A549 (cell line): ENCODE measurements at regions not wholly inside any gene's neighbourhood (a gene's known extent, or its start where the extent isn't known, plus 50 kb on each side); places are given as distances from the start of the nearest gene placed in this dataset.

Experiments
- ATAC-seq, 2 experiments: fragments of 200-7000 bp in 1 of 2; fragments of >200 bp in 1 of 2; cut with Nextera tagmentation in 1 of 2; cut with Tn5 transposase in 1 of 2; 3 replicates each; pipeline versions ENCODE4 v1.8.0 to v1.9.1; 2018 to 2020; ENCODE audit warnings: mild to moderate bottlenecking in 1 of 2, moderate library complexity in 1 of 2
- CTCF ChIA-PET: fragments of 300-600 bp; sonication (Branson Sonifier 250); formaldehyde crosslinking; extraction: SDS; loops from one replicate; lab custom pipeline; 2021; ENCODE audit warnings: antibody characterized with exemption, inconsistent platforms; lab: Yijun Ruan, JAX
- POLR2A ChIA-PET: fragments of 350-600 bp; formaldehyde crosslinking; extraction: SDS; loops from one replicate; lab custom pipeline; 2021; ENCODE audit warnings: antibody characterized with exemption, inconsistent platforms; lab: Yijun Ruan, JAX
- DNase-seq, 2 experiments: peaks; one replicate each; pipeline versions ENCODE4 v3.0.0 to v3.0.0-alpha.2; 2011 to 2016; ENCODE audit warnings: low read depth in 1 of 2, low spot score in 1 of 2
- FAIRE-seq: peaks from 2 replicates; lab custom pipeline; 2011; peaks lifted over from hg19 to GRCh38; lab: Jason Lieb, UNC
- H3K27ac ChIP-seq, 2 experiments: fragments of >200 bp; sonication (Bioruptor Twin); formaldehyde crosslinking; 3 replicates each; pipeline ENCODE4 v1.5.1; 2016 to 2017
- H3K4me1 ChIP-seq: fragments of >200 bp; sonication (Bioruptor Twin); formaldehyde crosslinking; 3 replicates; pipeline ENCODE4 v1.6.1; 2016
- H3K4me2 ChIP-seq: fragments of >200 bp; sonication (Bioruptor Twin); formaldehyde crosslinking; 3 replicates; pipeline ENCODE4 v1.6.1; 2016
- H3K4me3 ChIP-seq: fragments of >200 bp; sonication (Bioruptor Twin); formaldehyde crosslinking; 3 replicates; pipeline ENCODE4 v1.5.1; 2016
- H3K9me3 ChIP-seq: fragments of >200 bp; sonication (Bioruptor Twin); formaldehyde crosslinking; 3 replicates; pipeline ENCODE4 v1.6.1; 2016
- CHD2 ChIP-seq: fragments of 150-350 bp; IDR thresholded peaks from 2 replicates; pipeline ENCODE4 v1.6.1; 2014; ENCODE audit warnings: low read length; ENCODE audit not compliant: partially characterized antibody
- E2F6 ChIP-seq: IDR thresholded peaks from 2 replicates; pipeline ENCODE4 v1.6.1; 2012; ENCODE audit warnings: low read depth, borderline replicate concordance
- EP300 ChIP-seq, 2 experiments: fragments of >200 bp; sonication (Bioruptor Twin); formaldehyde crosslinking; IDR thresholded peaks; 2 replicates in 1 of 2; 3 replicates in 1 of 2; pipeline ENCODE4 v1.6.1; 2016 to 2017
- FOSL2 ChIP-seq, 2 experiments: fragments of 450-650 bp in 1 of 2; fragments of >200 bp in 1 of 2; sonication (Bioruptor Twin) in 1 of 2; formaldehyde crosslinking; IDR thresholded peaks; 2 replicates each; pipeline versions ENCODE4 v1.5.0 to v1.6.1; 2016 to 2020; ENCODE audit warnings: mild to moderate bottlenecking in 1 of 2, moderate library complexity in 1 of 2
- HDAC2 ChIP-seq: fragments of 200-600 bp; sonication (generic); IDR thresholded peaks from 2 replicates; pipeline ENCODE4 v1.6.1; 2016
- HEYL ChIP-seq: fragments of 250-450 bp; sonication (Bioruptor Pico); IDR thresholded peaks from 2 replicates; pipeline ENCODE4 v1.8.0; 2021; ENCODE audit warnings: mild to moderate bottlenecking, moderate library complexity
- HMGXB4 ChIP-seq: fragments of 250-450 bp; sonication (Bioruptor Pico); IDR thresholded peaks from 2 replicates; pipeline ENCODE4 v1.5.0; 2021; ENCODE audit warnings: mild to moderate bottlenecking, moderate library complexity, borderline replicate concordance
- NPAS2 ChIP-seq: fragments of 250-450 bp; sonication (Bioruptor Pico); IDR thresholded peaks from 2 replicates; pipeline ENCODE4 v1.8.0; 2022; ENCODE audit warnings: mild to moderate bottlenecking, moderate library complexity, borderline replicate concordance
- RAD21 ChIP-seq, 2 experiments: fragments of >200 bp in 1 of 2; sonication (Bioruptor Twin) in 1 of 2; formaldehyde crosslinking in 1 of 2; IDR thresholded peaks in 1 of 2; conservative IDR thresholded peaks in 1 of 2; 2 replicates in 1 of 2; 3 replicates in 1 of 2; pipeline ENCODE4 v1.6.1; 2012 to 2018; ENCODE audit warnings: inconsistent platforms in 1 of 2
- REST ChIP-seq: fragments of 200-600 bp; sonication (generic); IDR thresholded peaks from 2 replicates; pipeline ENCODE4 v1.6.1; 2016; ENCODE audit warnings: antibody characterized with exemption, mild to moderate bottlenecking, moderate library complexity
- TP53 ChIP-seq: fragments of 250-450 bp; sonication (Bioruptor Pico); IDR thresholded peaks from 2 replicates; pipeline ENCODE4 v1.5.0; 2021; ENCODE audit warnings: mild to moderate bottlenecking, moderate library complexity
- ZNF302 ChIP-seq: fragments of 250-450 bp; sonication (Bioruptor Pico); IDR thresholded peaks from 2 replicates; pipeline ENCODE4 v1.9.0; 2021; ENCODE audit warnings: inconsistent platforms, mild to moderate bottlenecking, moderate library complexity
- ZSCAN20 ChIP-seq: fragments of 250-450 bp; sonication (Bioruptor Pico); IDR thresholded peaks from 2 replicates; pipeline ENCODE4 v1.8.0; 2022; ENCODE audit warnings: mild to moderate bottlenecking, moderate library complexity
- WGBS: methylation state at CpG from one replicate; pipeline ENCODE4 v1.1.6; 2017; ENCODE audit errors: missing lambda C conversion rate; 5-methylcytosine and 5-hydroxymethylcytosine counted together

DNA sequence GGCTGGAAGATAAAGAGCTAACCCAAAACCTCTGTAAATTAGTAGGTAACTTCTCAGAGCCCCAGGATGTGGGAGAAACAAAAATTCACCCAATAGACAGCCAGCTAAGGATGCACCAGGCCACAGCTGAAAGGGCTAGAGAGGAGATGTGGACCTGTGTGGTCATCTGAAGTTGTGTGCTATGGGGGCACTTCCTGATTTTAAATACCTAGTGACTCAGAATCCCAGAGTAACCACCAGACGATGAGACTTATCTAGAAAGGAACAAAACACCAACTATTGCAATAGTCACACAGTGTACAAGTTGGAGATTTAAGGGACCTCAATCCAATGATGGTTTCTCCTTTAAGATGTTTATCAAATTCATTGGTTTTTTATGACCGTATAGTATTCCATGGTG is 408.3 kb upstream of the ANKRD30A start:
- Histone ChIP-seq H3K4me2 (no peak overlapping the region), H3K4me1 (peaks cover 6% of the 10 kb centered on the region; the same call in 1 of the 3 replicates), H3K27ac (no peak overlapping the region), H3K9me3 (peaks cover 3% of the 10 kb centered on the region; the same call in 1 of the 3 replicates), H3K4me3 (no peak overlapping the region)
- 68% methylated on average over 2 of the region's 2 CpGs for WGBS
- DNase-seq (no peak), FAIRE-seq (no peak)
- CTCF ChIA-PET, result interaction anchor here (0.9 kb wide), 1 partner anchor 10 kb away, joined by 3 read pairs; no protein-coding TSS in a partner anchor
- TF ChIP-seq ZNF302 (no peak), HMGXB4 (CRISPR knock-in tag) (no peak), TP53 (no peak), NPAS2 (no peak), HDAC2 (no peak), ZSCAN20 (no peak)
- TF ChIP-seq, all 56 proteins: peak for 0
- POLR2A ChIA-PET, result no interaction called here
- no peak for ATAC-seq

GRCh38 chr10:36716291-36716690 is 409.1 kb upstream of the ANKRD30A start:
- WGBS, result 39% methylated on average over 2 of the region's 2 CpGs
- H3K27ac ChIP-seq, result no peak overlapping the region

GRCh38 chr10:36712695-36713094 is 412.7 kb upstream of the ANKRD30A start:
- CTCF ChIA-PET, result no interaction called here

More at GRCh38 chr10:36716291-36716690, 409.1 kb upstream of the ANKRD30A start:
- Histone ChIP-seq H3K9me3 (peaks cover 3% of the 10 kb centered on the region; the same call in 1 of the 3 replicates), H3K4me3 (no peak overlapping the region), H3K4me2 (no peak overlapping the region), H3K4me1 (no peaks in the 10 kb centered on the region)
- ChIA-PET POLR2A (no interaction called here), CTCF (no interaction called here)
- no peak for DNase-seq
- no peak for ATAC-seq
- no peak for FAIRE-seq
- TF ChIP-seq EP300 (IDR thresholded peaks at IDR 0.05) (no peak), CHD2 (no peak), HEYL (no peak), E2F6 (no peak), FOSL2 (IDR thresholded peaks at IDR 0.05) (no peak), FOSL2 (CRISPR knock-in tag; IDR thresholded peaks at IDR 0.05) (no peak)

More at GRCh38 chr10:36712695-36713094, 412.7 kb upstream of the ANKRD30A start:
- no peak overlapping the region for H3K4me2 ChIP-seq
- no peak for ATAC-seq
- FAIRE-seq, result no peak
- no peak overlapping the region for H3K4me3 ChIP-seq
- TF ChIP-seq RAD21 (conservative IDR thresholded peaks at IDR 0.05 in 1 of 2, IDR thresholded peaks at IDR 0.05 in 1 of 2), result no peak
- peak; percentile 29; the same call in 1 of the 2 replicates for TF ChIP-seq REST
- POLR2A ChIA-PET, result no interaction called here
- H3K9me3 ChIP-seq, result no peaks in the 10 kb centered on the region
- no peaks in the 10 kb centered on the region for H3K4me1 ChIP-seq
- no peak overlapping the region for H3K27ac ChIP-seq
- no peak for DNase-seq
